ENCODE measurements at regions not wholly inside any gene's neighbourhood (a gene's known extent, or its start where the extent isn't known, plus 50 kb on each side); places are given as distances from the start of the nearest gene placed in this dataset.

GRCh38 chr17:73941919-73942530 is 261.5 kb upstream of the RPL38 start:
- no peaks in the 10 kb centered on the region for H3K36me3 ChIP-seq (ENCODE audit: control insufficient read depth, insufficient read depth, low read length)
- TF ChIP-seq CTCF (IDR thresholded peaks at IDR 0.05; ENCODE audit: insufficient read depth, low read depth, low read length) = no peak
- POLR2A ChIA-PET = no interaction called here
- H3K4me3 ChIP-seq (ENCODE audit: low read depth, low read length) = no peak overlapping the region
- H3K27me3 ChIP-seq (ENCODE audit: control insufficient read depth, insufficient read depth, low read length) = no peaks in the 10 kb centered on the region
- DNase-seq (ENCODE audit: low read depth) = no peak
- CTCF ChIA-PET = no interaction called here

- no peak for TF ChIP-seq CTCF (IDR thresholded peaks at IDR 0.05; ENCODE audit: insufficient read depth, low read depth, low read length)
- POLR2A ChIA-PET = no interaction called here
- no peak for DNase-seq (ENCODE audit: low read depth)
- CTCF ChIA-PET = interaction anchor here (0.9 kb wide), 1 partner anchor 181 kb away, joined by 3 read pairs; no protein-coding TSS in a partner anchor
- no peaks in the 10 kb centered on the region for H3K27me3 ChIP-seq (ENCODE audit: control insufficient read depth, insufficient read depth, low read length)
- H3K36me3 ChIP-seq (ENCODE audit: control insufficient read depth, insufficient read depth, low read length) = no peaks in the 10 kb centered on the region
- H3K4me3 ChIP-seq (ENCODE audit: low read depth, low read length) = no peak overlapping the region
Observed at GRCh38 chr17:73942703-73943415, 260.6 kb upstream of the RPL38 start.

- CTCF ChIA-PET = interaction anchor here (0.9 kb wide), 1 partner anchor 180 kb away, joined by 3 read pairs; no protein-coding TSS in a partner anchor
- H3K27me3 ChIP-seq (ENCODE audit: control insufficient read depth, insufficient read depth, low read length) = no peaks in the 10 kb centered on the region
- TF ChIP-seq CTCF (IDR thresholded peaks at IDR 0.05; ENCODE audit: insufficient read depth, low read depth, low read length) = no peak
- POLR2A ChIA-PET = no interaction called here
- no peak for DNase-seq (ENCODE audit: low read depth)
- no peak overlapping the region for H3K4me3 ChIP-seq (ENCODE audit: low read depth, low read length)
- H3K36me3 ChIP-seq (ENCODE audit: control insufficient read depth, insufficient read depth, low read length) = no peaks in the 10 kb centered on the region
Observed at GRCh38 chr17:73943416-73944110, 259.9 kb upstream of the RPL38 start.

- no peaks in the 10 kb centered on the region for H3K36me3 ChIP-seq (ENCODE audit: control insufficient read depth, insufficient read depth, low read length)
- no peak overlapping the region for H3K4me3 ChIP-seq (ENCODE audit: low read depth, low read length)
- no peak for TF ChIP-seq CTCF (IDR thresholded peaks at IDR 0.05; ENCODE audit: insufficient read depth, low read depth, low read length)
- POLR2A ChIA-PET = no interaction called here
- H3K27me3 ChIP-seq (ENCODE audit: control insufficient read depth, insufficient read depth, low read length) = no peaks in the 10 kb centered on the region
- no peak for DNase-seq (ENCODE audit: low read depth)
- CTCF ChIA-PET = no interaction called here
Observed at GRCh38 chr17:73944366-73944765, 259.1 kb upstream of the RPL38 start.

- Histone ChIP-seq H3K27me3 (ENCODE audit: control insufficient read depth, insufficient read depth, low read length) (no peaks in the 10 kb centered on the region), H3K4me3 (ENCODE audit: low read depth, low read length) (no peak overlapping the region), H3K36me3 (ENCODE audit: control insufficient read depth, insufficient read depth, low read length) (no peaks in the 10 kb centered on the region)
- DNase-seq (ENCODE audit: low read depth) = no peak
- no peak for TF ChIP-seq CTCF (IDR thresholded peaks at IDR 0.05; ENCODE audit: insufficient read depth, low read depth, low read length)
- POLR2A ChIA-PET = no interaction called here
- CTCF ChIA-PET = no interaction called here
Observed at GRCh38 chr17:73947281-73947965, 256.1 kb upstream of the RPL38 start.
